HG02610 (cell line): ENCODE measurements at regions not wholly inside any gene's neighbourhood (a gene's known extent, or its start where the extent isn't known, plus 50 kb on each side); places are given as distances from the start of the nearest gene placed in this dataset.

Source experiments
- ATAC-seq: cut with Tn5 transposase; IDR thresholded peaks from one replicate; pipeline ENCODE4 v1.9.1; 2021; ENCODE audit warnings: mild to moderate bottlenecking, moderate library complexity; ENCODE audit not compliant: unreplicated experiment

DNA sequence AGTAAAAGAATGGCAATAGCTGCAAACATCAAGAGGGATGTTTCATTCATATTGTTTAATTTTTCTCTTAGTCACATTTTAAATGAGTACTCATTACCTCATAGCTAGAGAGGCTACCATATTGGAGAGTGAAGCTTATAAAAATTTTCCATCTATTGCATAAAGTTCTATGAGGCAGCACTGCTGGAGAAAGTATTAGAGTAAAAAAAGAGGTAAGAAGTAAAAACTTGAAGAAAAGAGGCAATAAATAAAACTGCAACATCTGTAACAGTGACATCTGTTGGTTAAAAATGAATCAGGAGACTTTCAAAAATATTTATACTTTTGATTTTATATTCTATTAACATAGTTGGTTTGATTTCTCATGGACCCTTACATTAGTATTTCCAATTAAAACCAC is 284.5 kb upstream of the SEMA3D start:
- ATAC-seq: no peak

DNA sequence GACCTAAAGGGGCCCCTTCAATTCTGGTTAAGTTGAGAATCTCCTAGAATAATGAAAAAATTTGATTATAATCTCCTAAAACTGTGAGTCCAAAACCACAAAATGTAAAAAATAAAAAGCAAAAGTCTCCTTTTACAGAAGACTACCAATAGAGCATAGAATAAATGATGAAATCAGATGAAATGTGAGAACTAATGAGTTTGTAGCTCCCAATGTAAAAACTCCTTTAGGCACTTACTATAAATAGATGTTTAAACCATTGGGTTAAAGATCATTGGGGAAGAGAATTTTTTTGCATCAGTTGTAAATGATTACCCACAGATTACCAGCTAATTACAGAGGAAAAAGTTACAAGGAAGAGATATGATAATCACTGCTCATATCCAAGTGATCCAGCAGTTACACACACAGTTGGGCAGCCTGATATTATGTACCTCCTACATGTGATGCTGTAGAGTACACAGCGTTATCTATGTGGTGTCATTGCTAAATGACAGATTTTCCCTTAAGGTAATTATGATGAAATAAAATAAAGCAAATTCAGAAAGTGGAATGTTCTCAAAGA is 282.7 kb upstream of the SEMA3D start:
- no peak for ATAC-seq

DNA sequence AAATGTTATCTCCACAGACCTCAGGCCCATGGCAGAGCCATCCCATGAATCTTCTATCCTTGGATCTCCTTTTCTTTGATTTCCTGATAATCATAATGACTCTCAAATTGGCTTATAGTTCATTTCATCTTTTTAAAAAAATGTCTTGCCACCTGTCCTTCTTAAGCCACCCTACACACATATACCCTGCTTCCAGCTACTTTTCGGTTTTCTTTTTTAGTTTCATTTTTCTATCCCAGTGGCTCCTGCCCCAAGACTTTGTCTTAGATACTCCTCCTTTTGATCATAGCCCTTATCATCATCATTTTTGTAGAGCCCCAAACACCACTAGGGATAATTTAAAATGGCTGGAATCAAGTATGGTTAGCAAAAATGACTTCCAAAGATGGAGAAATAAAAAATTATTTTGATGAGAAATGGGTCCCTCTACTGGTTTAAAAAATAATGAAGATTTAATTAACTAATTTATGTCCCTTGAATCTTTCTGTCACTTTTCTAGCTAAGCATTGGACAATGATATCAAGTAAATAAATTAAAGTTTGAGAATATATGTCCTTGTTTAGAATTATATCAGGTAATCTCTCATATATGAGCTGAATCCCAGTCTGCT is 277.3 kb upstream of the SEMA3D start:
- ATAC-seq: no peak

DNA sequence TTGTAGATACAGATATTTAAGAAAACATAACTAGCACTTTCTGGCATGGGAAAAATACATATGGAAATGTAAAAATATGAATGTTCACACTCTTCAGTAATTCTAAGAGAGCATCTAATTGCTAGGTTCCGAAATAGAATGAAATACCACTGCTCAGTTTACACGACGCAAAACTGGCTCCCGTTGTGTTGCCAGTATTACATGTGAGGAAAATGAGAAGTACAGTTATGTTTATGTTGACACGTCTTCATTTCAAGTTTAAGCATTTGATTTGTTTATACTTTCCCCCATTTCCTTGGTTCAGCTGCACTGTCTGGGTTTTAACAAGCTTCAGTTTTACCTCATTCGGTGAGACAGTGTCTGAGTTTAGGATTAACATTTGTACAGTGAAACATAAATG is 275.8 kb upstream of the SEMA3D start:
- no peak for ATAC-seq

DNA sequence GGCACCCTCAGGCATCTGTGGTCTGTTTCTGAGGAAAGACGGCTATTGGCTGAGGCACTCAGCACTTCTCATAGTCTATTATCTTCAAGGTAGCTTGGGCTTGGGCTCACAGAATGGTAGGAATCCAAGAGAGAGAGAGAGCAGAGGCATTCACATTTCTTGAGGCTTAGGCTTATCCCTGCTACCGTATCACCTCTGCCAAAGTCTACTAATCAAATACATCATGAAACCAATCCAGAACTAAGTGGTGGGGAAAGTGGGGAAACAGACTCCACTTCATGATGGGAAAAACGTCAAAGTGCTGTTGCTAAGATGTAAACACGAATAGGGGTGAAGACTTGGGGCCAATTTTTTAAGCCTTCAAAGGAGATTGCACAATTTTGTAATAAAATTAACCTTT is 271.1 kb upstream of the SEMA3D start:
- ATAC-seq: no peak

DNA sequence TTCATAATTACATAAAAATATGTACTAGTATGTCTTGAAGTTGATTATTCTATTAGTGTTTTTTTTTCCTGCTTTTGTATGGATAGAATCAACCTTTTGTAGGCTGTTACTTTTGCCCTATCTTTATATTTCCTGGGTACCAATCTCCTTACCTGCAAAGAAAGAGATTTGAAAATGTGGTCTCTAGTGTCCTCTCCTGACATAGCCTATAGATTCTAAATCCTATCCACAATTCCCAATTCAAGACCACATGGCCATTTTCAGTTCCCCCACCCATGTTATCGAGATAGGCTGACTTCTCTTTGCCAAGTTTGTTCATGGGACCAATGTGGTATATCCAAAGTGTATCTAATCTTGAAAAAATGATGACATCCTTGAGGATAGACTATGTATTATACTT is 269.4 kb upstream of the SEMA3D start:
- no peak for ATAC-seq

DNA sequence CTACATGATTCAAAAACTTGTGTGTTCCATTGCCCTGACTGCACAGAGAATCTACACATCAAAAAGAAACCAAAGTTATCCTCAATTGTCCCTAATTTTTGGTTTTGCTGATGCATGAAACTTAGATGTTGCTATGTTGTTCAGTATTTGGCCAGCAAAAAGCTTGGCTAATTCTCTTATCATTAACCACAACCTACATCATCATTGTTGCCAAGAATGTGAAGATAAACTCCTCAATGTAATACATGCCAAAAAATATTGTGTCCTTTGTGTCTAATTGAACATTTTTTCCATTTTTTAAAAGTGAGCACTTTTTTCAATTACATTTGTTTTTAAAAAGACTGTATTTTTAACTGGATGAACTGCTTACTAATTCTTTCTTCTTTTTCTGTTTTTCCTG is 268.0 kb upstream of the SEMA3D start:
- no peak for ATAC-seq

DNA sequence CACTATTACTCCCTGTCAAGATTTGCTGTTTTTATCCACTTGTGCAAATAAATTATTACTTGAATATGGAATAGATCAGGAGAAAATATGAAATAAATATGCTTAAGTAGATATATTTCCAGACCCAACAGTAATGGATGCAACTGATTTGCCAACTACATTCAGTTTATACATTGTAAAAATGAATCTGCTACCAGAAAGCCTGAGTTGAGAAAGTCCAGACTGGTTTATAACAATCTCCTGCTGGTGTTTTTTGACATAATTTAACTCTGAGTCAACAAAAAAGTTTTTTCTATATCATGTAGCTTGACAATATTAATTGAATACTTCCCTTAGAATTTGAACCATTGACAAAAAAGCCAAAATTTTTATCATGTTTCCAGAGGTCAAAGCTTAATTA is 265.8 kb upstream of the SEMA3D start:
- ATAC-seq: no peak

DNA sequence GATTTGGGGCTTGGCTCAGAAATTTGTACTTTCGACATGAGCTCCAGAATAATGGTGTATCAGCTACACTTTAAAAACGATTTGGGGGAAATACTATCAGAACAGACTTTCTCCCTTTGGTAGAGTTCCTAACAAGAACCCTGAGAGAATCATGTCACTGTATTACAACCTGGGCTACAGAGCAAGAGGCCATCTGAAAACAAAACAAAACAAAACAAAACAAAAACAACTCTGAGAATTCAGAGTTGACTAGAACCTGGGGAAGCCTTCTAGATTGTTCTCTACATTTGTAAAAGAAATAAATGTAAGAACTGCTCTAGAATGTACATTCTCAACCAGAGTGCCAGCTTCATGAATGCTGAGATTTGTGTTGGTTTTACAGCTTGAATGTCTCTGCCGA is 262.6 kb upstream of the SEMA3D start:
- ATAC-seq: no peak

DNA sequence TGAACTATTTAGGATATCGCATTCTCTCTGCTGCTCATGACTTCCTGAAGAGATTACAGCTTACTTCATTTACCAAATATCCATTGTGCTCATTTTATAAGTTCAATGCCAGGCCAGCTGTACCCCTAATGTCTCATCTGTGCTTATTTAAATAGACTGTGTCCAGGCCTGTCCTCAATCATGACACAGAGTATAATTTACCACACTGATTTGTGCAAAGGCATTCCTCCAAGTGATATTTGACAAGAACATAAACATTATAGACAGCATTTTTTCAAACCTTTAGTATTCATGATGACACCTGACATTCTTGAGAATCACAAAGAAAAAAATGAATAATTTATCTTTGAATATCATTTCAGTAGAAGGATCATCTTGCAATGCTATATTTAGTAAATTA is 260.1 kb upstream of the SEMA3D start:
- no peak for ATAC-seq

DNA sequence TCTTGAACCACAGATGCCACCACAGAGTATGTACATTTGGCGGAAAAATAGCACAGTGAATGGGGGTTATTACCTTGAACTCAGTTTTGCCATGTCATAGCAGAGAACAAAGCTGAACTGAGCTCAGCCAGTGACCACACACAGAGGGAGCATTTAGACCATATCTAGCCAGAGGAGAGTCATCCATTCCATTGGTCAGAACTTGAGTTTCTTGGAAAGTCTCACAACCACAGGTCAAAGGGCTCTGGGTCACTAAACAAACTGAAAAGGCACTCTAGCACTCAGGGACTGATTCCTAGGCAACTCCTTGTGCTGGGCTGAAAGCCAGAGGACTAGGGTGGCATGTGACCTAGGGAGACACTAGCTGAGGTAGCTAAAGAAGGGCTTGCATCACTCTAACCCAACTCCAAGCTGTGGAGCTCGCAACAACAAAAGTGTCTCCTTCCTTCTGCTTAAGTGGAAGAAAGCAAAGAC is 239.7 kb upstream of the SEMA3D start:
- no peak for ATAC-seq

DNA sequence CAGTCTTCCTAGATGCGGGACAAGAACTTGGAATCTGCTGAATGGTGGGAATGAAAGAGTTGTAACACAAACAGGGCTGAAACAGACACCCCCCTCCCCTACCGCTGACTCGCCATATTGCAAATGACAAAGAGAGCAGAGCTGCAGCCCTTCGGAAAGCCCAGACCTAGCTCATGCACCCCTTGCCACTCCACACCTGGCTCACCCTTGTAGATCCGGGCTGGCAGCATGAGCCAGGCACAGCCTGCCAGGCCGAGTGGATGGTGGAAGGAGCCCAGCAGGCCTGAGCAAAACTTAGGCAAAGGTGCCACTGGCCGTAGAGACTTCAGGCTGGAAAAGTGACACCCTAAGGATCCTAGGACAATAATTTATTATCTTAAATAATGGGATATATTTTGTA is 237.4 kb upstream of the SEMA3D start:
- ATAC-seq: no peak

DNA sequence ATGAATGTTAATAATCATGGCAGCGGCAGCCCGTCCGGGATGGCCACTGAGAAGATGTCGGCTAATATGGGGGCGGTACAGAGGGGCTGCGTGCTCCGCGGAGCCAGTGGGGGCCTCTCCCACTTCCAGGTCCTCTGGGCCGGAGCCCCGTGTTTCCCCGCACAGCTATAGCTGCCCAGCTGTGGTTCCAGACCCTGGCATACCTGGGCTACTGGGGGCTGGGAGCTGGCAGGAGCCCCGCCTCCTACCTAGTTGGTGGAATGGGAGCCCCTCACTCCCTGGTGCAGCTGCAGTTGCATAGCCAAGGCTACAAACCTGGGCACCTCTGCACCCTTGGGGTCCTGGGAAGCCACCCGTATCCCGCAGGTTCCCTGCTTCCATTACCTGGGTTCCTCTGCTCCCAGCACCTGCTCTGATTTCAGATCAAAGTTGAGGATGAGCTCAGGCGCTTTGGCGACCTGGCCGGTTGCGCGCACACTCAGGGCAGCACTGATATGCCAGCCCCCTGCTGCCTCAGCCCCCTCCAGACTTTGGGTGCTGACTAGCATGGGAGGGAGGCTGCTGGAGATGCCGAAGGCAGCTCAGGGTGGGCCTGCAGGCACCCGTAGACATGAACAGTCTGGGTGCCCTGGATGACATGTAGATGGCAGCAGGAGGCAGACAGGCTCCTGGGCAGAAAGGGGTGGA is 236.5 kb upstream of the SEMA3D start:
- ATAC-seq: no peak

DNA sequence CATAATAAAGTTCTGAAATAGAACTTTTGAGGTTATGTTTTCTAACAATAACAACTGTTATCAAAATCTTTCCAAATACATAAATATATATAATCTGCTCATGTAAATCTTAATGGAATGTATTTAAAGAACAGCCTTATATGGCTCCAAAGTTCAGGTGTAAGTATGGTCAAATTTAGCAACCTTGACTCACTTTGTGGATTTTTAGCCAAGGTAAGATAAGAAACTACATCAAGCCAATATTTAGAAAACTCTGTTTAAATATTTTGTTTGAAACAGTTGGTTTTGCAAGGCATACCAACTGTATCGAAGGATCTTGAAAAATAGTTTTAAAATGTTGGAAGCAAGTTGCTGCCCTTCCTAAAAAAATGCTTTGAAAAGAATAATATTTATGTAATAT is 228.9 kb upstream of the SEMA3D start:
- no peak for ATAC-seq

DNA sequence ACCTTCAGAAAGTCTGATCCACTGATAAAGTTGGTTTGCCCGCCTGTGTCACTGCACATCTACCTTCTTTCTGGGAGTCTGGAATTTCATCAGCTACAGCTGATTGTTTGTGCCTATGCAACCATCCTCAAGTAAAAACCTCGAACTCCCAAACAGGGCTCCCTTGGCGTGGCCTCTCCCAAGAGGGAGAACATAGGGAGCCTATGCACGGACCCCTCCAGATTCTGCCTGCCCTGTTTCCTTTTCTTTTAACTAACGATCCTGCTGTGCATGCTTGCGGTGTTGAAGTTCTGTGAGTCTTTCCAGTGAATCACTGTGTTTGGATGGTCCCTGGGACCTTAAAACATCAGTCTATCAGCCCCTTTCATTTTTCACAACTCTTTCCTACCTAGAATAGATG is 226.9 kb upstream of the SEMA3D start:
- ATAC-seq: no peak

DNA sequence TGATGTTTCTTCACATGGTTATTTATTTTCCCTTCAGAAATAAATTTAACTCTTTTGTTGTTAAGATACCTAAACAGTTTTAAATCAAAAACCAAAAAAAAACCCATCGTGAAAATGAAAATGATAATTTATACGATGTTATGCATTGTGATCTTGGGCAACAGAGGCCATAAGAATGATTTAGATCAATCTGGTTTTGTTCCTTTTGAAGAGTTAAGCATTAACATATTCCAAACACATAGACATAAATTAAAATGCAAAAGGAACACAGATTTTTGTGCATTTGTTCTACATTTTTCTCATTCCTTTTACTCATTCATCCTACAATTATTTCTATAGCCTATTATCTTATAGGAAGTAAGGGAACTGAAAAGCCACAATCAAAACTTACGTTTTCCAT is 226.1 kb upstream of the SEMA3D start:
- ATAC-seq: no peak

DNA sequence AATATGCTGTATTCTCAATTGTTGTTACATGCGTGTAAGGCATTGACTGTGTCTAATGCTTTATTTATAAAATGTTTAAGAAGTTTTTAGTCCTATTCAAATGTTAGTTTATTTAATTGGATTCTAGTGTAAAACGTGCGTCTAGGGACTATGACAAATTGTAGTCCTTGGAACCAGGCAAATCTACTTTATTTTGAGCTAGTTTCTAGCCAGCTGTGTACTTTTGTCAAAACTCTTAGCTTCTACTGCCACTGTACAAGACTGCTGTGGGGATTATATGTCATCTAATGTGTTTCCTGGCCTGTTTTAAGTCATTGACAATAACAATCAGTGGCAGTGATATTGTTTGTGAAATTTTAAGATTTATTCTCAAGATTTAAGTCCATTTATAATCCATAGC is 220.5 kb upstream of the SEMA3D start:
- no peak for ATAC-seq

DNA sequence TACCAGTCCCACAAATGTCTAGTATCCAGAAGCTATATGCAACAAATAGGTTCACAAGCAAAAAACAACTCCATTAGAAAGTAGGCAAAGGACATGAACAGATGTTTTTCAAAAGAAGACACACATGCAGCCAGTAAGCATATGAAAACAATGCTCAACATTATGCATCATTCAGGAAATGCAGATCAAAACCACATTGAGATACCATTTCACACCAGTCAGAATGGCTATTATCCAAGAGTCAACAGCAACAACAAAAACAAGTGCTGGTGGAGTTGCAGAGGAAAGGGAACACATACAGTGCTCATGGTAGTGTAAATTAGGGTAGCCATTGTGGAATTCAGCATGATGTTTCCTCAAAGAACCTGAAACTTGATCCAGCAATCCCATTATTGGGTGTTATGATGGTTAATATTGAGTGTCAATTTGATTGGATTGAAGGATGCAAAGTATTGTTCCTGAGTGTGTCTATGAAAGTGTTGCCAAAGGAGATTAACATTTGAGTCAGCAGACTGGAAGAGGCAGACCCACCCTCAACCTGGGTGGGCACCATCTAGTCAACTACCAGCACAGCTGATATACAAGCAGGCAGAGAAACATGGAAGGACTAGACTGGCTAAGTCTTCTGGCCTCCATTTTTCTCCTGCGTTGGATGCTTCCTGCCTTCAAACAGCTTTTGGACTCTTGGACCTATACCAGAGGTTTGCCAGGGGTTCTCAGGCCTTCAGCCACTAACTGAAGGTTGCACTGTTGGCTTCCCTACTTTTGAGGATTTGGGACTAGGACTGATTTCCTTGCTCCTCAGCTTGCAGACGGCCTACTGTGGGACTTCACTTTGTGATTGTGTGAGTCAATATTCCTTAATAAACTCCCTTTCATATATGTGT is 218.4 kb upstream of the SEMA3D start:
- ATAC-seq: no peak

DNA sequence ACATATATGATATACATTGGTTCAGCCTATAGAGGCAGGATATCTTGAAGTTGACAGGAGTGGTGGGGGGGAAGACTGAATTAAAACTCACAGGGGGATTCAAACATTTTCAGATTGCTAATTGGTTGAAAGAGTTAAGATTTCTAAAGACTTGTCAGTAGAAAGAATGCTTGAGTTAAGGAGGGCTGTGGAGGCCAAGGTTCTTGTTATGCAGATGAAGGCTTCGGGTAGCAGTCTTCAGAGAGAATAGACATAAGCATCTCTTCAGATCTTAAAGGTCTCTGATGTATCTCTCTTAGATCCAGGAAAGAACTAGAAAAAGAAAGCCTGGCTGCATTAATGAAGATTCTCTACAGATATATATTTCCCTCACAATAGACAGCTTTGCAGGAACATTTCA is 209.8 kb upstream of the SEMA3D start:
- no peak for ATAC-seq

DNA sequence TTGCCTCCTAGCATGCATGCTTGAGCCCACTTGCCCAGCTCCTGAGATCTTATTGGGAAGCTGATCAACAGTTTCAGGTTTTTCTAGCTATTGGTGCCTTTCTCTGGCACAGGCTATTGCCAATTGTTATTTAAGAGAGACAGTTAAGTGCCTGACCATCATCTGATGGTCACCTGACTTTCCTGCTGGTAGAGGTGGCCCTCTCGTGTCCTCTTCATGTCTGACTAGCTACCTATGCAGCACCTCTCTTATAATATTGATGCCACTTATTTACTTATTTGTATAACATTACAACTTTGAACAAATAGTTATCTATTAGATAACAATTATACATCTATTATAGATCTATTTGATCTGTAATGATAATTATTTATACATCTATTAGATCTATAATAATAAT is 205.9 kb upstream of the SEMA3D start:
- no peak for ATAC-seq

DNA sequence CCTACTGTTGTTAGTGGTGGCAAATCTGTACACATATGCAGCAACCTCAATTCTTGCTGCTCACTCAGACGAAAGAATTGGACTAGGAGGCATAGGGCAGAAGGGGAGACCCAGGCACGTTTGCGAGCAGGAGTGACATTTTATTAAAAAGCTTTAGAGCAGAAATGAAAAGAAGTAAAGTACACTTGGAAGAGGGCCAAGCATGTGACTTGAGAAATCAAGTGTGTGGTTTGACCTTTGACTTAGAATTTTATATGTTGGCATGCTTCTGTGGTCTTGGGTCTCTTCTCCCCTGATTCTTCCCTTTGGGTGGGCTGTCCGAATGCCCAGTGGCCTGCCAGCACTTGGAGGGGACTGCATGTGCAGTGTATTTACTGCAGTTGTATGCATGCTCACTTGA is 205.5 kb upstream of the SEMA3D start:
- no peak for ATAC-seq

DNA sequence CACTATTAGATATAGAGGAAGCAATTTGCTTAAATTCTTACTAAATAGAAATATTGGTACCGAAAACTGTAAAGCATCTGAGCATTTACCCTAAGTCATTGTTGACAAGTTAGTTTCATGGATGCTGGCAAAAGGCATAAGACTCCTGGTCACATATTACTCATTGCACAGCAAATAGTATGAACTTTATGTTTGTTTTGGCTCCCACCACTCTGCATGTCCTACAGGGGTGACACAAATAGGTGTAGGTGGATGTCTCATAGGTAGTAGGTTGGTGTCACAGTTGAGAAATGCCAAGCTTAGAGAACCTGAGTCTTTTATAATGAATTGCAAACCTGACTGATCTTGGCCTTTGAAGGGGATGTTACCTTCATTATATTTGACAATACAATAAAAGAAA is 199.6 kb upstream of the SEMA3D start:
- ATAC-seq: no peak
